ENCODE measurements at regions not wholly inside any gene's neighbourhood (a gene's known extent, or its start where the extent isn't known, plus 50 kb on each side); places are given as distances from the start of the nearest gene placed in this dataset.

DNA sequence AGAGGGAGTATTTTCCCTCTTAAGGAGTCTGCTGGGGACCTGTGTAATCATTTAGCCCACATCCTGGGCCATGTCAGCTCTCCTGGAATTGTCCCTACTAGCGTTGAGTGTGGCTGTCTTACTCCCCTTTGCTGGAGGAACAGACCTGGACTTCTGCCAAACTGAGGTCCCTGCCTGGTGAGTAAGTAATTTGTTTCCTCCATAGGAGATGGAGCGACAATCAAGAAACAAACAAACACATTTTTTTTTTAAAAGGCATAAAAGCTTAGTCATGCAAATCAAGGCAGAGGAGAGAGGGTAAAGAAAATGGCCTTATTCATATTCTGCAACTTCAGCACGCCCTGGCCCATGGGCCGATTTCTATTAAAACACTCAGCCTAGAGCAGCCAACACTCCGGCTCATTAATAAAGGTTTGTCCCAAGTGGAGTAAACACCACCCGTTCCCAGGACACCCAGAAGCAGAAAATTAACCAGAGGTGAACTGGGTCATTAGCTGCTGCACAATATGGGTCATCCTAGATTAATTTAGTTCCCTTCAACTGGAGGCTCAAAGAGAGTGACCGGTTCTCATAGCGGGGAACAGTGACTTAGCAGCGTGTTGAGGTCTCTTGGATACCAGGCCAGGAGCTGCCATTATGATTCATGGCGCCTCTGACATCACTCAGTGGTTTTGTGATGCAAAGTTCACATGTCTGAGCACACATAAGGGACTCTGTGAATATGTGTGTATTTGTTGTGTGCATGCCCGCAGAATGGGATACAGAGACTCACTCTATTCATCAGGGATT is 165.0 kb upstream of the SULF2 start:
- DNase-seq (ENCODE audit: low spot score) = no peak

DNA sequence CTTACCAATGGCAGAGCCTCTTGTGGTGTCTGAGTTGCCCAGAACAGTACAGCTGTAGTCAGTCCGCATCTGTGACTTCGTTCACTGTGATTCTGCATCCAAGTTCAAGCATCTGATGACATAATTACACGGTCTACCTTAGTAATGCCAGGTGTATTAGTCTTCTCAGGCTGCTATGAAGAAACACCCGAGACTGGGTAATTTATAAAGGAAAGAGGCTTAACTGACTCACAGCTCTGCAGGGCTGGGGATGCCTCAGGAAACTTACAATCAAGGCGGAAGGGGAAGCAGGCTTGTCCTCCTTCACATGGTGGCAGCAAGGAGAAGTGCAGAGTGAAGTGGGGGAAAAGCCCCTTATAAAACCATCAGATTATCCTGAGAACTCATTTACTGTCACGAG is 163.9 kb upstream of the SULF2 start:
- no peak overlapping the region for H3K4me3 ChIP-seq
- TF ChIP-seq, protein P1, sequence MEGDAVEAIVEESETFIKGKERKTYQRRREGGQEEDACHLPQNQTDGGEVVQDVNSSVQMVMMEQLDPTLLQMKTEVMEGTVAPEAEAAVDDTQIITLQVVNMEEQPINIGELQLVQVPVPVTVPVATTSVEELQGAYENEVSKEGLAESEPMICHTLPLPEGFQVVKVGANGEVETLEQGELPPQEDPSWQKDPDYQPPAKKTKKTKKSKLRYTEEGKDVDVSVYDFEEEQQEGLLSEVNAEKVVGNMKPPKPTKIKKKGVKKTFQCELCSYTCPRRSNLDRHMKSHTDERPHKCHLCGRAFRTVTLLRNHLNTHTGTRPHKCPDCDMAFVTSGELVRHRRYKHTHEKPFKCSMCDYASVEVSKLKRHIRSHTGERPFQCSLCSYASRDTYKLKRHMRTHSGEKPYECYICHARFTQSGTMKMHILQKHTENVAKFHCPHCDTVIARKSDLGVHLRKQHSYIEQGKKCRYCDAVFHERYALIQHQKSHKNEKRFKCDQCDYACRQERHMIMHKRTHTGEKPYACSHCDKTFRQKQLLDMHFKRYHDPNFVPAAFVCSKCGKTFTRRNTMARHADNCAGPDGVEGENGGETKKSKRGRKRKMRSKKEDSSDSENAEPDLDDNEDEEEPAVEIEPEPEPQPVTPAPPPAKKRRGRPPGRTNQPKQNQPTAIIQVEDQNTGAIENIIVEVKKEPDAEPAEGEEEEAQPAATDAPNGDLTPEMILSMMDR (IDR thresholded peaks at IDR 0.05) = no peak
- H3K27ac ChIP-seq = no peak overlapping the region
- DNase-seq (ENCODE audit: low spot score) = no peak

More for the DNA sequence above, 165.0 kb upstream of the SULF2 start:
- Histone ChIP-seq H3K27ac (no peak overlapping the region), H3K4me3 (no peak overlapping the region)
- TF ChIP-seq, protein P1 (IDR thresholded peaks at IDR 0.05) = no peak

DNA sequence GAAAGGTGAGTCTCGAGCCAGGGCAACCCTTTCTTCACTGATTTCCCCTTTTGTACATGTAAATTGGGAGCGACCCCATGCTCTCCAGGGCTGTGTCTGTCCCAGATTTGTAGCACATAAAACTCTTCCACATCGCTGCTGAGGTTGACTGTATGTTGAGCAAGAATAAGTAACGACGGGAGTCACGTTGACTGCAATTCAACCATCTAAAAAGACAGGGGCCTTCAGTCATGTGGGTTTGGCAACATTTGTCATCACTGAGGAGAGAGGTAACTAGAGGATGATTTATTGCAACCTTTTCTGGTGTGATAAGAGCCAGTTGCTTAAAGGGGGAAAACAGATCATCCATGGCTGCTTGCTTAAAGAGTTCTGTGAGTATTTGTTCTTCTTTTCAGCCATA is 159.4 kb upstream of the SULF2 start:
- DNase-seq (ENCODE audit: low spot score) = no peak
- Histone ChIP-seq H3K4me3 (no peak overlapping the region), H3K27ac (no peak overlapping the region)
- TF ChIP-seq, protein P1 (IDR thresholded peaks at IDR 0.05) = no peak

DNA sequence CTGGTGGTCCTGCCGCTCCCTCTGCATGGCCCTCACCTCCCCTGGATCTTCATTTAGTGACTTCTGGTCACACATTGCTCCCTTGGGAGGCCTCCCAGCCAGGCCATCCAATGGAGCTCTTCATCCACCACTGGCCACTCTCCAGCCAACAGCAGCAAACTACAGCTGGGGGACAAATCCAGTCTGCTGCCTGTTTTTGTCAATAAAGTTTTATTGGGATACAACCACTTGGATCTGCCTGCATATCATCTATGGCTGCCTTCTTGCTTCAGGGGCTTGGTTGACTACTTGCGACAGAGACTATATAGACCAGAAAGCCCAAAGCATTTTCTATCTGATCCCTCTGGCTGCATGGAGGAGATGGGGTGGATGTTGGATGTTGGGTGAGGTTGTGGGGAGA is 156.6 kb upstream of the SULF2 start:
- Histone ChIP-seq H3K4me3 (no peak overlapping the region), H3K27ac (no peak overlapping the region)
- no peak for DNase-seq (ENCODE audit: low spot score)
- TF ChIP-seq, protein P1 (IDR thresholded peaks at IDR 0.05) = no peak

DNA sequence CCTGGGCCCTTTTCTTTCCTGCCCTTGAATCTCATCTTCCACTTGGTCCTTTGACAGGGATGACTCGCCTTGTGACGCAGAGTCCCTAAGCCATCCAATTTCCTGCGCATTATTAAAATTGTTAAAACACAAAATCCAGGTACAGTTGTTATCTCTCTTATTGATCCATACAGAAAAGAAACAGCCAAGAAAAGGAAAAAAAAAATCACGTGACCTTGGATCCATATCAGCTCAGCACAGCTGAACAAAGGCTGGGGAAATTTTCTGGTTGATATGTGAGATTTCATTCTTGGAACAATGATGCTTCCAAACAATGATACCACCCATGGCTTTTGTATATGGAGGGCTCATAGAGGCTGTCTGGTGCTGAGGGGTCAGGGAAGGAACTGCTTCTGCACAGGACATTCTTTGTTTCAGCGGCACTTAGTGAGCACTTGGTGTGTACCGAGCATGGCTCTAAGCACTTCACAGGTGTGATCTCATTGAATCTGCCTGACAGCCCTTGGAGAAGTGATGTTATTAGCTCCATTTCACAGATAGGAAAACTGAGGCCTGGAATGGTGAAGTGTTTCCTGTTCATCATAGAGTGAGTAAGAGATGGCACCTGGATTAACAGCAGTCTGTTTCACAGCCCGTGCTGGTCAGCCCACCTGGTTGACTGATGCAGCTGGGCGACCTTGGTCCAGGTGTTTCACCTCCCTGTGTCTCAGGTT is 155.0 kb upstream of the SULF2 start:
- Histone ChIP-seq H3K4me3 (no peak overlapping the region), H3K27ac (no peak overlapping the region)
- TF ChIP-seq, protein P1 (IDR thresholded peaks at IDR 0.05) = no peak
- DNase-seq (ENCODE audit: low spot score) = no peak

DNA sequence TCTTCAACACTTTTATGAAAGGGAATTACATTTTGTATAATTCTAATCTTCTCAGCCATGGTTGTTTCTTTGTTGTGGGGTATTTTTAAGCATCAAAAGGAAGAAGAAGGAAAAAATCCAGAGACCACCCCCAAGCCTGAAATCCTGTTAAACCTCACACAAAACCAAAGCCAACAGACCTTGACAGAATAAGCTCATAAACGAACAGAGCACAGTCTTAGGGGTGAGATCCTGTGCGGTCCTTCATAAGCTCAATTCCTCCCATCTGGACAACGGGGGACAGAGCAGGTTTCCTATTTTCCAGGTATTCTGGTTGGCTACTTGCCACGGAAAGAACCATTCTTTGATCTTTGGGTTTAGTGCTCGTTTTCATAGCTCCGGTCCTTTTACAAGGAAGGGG is 151.3 kb upstream of the SULF2 start:
- no peak for DNase-seq (ENCODE audit: low spot score)
- TF ChIP-seq, protein P1 (IDR thresholded peaks at IDR 0.05) = no peak
- H3K27ac ChIP-seq = no peak overlapping the region
- H3K4me3 ChIP-seq = no peak overlapping the region

DNA sequence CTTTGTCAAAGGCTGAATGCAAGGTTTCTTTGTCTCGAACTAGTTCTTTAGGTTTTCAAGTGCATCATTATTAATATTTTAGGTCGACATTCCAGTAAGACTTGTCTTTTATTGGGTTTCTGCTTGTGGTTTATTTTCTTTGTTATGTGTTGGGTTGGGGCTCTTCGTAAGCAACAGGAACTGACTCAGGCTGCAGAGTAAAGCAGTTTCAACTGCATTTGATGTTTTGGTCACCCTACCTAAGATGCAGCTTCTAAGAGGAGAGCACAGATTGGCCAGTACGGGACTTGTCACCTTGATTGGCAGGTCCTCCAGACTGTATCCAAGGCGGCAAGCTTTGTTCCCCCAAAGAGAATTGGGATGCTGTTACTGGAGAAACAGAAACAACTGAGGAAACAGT is 149.5 kb upstream of the SULF2 start:
- H3K4me3 ChIP-seq = no peak overlapping the region
- no peak overlapping the region for H3K27ac ChIP-seq
- TF ChIP-seq, protein P1 (IDR thresholded peaks at IDR 0.05) = no peak
- no peak for DNase-seq (ENCODE audit: low spot score)
